ENCODE measurements at regions not wholly inside any gene's neighbourhood (a gene's known extent, or its start where the extent isn't known, plus 50 kb on each side); places are given as distances from the start of the nearest gene placed in this dataset.

DNA sequence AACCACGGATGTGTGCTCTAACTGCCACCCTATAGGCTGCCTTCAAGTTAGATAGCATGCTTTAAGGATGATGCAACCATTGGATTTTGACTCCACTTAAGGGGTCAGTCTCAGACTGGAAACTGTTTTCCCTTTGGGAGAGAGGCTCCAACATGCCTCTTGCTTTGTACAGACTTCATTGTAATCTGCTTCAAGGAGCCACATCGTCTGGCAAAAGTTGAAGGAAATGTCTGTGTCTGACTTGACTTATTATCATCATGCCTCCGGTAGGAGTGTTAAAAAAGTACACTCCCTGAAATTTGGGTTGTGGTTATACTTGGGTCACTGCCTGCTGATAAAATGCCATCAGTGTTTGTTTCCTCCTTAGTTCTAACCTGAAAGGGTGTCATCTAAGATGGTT is 245.4 kb upstream of the CDIN1 start (continued):
- no peak for TF ChIP-seq SIX5 (IDR thresholded peaks at IDR 0.05; ENCODE audit: borderline replicate concordance in 1 of 2, insufficient read depth in 1 of 2, low read depth in 1 of 2, low read length in 2 of 2)
- TF ChIP-seq, protein P1, sequence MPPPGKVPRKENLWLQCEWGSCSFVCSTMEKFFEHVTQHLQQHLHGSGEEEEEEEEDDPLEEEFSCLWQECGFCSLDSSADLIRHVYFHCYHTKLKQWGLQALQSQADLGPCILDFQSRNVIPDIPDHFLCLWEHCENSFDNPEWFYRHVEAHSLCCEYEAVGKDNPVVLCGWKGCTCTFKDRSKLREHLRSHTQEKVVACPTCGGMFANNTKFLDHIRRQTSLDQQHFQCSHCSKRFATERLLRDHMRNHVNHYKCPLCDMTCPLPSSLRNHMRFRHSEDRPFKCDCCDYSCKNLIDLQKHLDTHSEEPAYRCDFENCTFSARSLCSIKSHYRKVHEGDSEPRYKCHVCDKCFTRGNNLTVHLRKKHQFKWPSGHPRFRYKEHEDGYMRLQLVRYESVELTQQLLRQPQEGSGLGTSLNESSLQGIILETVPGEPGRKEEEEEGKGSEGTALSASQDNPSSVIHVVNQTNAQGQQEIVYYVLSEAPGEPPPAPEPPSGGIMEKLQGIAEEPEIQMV (tag; conservative IDR thresholded peaks at IDR 0.05; ENCODE audit: low read depth), result no peak
- TF ChIP-seq SOX6 (IDR thresholded peaks at IDR 0.05), result peak; percentile 57
- TF ChIP-seq PML (IDR thresholded peaks at IDR 0.05; ENCODE audit: low read length), result no peak
- no peak for TF ChIP-seq ZNF76 (CRISPR knock-in tag; IDR thresholded peaks at IDR 0.05; ENCODE audit: borderline replicate concordance)
- 0 out of 4 replicates have a peak, but pooled peaks of 1 of the 2 experiments have one; percentile 19 for TF ChIP-seq MLLT1 (IDR thresholded peaks at IDR 0.05)
- no peak for TF ChIP-seq KLF6 (CRISPR knock-in tag; IDR thresholded peaks at IDR 0.05; ENCODE audit: borderline replicate concordance)
- TF ChIP-seq, protein P2, sequence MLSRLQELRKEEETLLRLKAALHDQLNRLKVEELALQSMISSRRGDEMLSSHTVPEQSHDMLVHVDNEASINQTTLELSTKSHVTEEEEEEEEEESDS (CRISPR knock-in tag; IDR thresholded peaks at IDR 0.05), result no peak
- TF ChIP-seq IRF9 (tag; IDR thresholded peaks at IDR 0.05), result peak; percentile 87
- no peak for TF ChIP-seq ETV6 (IDR thresholded peaks at IDR 0.05; ENCODE audit: borderline replicate concordance in 1 of 2, low read depth in 2 of 2, low read length in 1 of 2)
- TF ChIP-seq ETV6 (CRISPR knock-in tag; IDR thresholded peaks at IDR 0.05; ENCODE audit: borderline replicate concordance), result no peak
- TF ChIP-seq, protein P3, sequence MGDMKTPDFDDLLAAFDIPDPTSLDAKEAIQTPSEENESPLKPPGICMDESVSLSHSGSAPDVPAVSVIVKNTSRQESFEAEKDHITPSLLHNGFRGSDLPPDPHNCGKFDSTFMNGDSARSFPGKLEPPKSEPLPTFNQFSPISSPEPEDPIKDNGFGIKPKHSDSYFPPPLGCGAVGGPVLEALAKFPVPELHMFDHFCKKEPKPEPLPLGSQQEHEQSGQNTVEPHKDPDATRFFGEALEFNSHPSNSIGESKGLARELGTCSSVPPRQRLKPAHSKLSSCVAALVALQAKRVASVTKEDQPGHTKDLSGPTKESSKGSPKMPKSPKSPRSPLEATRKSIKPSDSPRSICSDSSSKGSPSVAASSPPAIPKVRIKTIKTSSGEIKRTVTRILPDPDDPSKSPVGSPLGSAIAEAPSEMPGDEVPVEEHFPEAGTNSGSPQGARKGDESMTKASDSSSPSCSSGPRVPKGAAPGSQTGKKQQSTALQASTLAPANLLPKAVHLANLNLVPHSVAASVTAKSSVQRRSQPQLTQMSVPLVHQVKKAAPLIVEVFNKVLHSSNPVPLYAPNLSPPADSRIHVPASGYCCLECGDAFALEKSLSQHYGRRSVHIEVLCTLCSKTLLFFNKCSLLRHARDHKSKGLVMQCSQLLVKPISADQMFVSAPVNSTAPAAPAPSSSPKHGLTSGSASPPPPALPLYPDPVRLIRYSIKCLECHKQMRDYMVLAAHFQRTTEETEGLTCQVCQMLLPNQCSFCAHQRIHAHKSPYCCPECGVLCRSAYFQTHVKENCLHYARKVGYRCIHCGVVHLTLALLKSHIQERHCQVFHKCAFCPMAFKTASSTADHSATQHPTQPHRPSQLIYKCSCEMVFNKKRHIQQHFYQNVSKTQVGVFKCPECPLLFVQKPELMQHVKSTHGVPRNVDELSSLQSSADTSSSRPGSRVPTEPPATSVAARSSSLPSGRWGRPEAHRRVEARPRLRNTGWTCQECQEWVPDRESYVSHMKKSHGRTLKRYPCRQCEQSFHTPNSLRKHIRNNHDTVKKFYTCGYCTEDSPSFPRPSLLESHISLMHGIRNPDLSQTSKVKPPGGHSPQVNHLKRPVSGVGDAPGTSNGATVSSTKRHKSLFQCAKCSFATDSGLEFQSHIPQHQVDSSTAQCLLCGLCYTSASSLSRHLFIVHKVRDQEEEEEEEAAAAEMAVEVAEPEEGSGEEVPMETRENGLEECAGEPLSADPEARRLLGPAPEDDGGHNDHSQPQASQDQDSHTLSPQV (IDR thresholded peaks at IDR 0.05), result peak; percentile 69; the same call in 1 of the 2 replicates
- no peak for TF ChIP-seq KLF16 (IDR thresholded peaks at IDR 0.05)
- TF ChIP-seq TAL1 (IDR thresholded peaks at IDR 0.05), result 0 out of 2 replicates have a peak, but pooled peaks have one; percentile 5
- TF ChIP-seq MIER1 (IDR thresholded peaks at IDR 0.05; ENCODE audit: low read depth), result no peak
- no peak for TF ChIP-seq HDAC8 (tag; IDR thresholded peaks at IDR 0.05)
- TF ChIP-seq, protein P4, sequence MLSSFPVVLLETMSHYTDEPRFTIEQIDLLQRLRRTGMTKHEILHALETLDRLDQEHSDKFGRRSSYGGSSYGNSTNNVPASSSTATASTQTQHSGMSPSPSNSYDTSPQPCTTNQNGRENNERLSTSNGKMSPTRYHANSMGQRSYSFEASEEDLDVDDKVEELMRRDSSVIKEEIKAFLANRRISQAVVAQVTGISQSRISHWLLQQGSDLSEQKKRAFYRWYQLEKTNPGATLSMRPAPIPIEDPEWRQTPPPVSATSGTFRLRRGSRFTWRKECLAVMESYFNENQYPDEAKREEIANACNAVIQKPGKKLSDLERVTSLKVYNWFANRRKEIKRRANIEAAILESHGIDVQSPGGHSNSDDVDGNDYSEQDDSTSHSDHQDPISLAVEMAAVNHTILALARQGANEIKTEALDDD (IDR thresholded peaks at IDR 0.05), result peak; percentile 38; the same call in 1 of the 2 replicates
- TF ChIP-seq SLC30A9 (CRISPR knock-in tag; IDR thresholded peaks at IDR 0.05), result no peak
- no peak for TF ChIP-seq MCM3 (IDR thresholded peaks at IDR 0.05)
- 0 out of 2 replicates have a peak, but pooled peaks have one; percentile 34 for TF ChIP-seq MYC (IDR thresholded peaks at IDR 0.05; ENCODE audit: low read depth, low read length)
- TF ChIP-seq MYC (CRISPR knock-in tag; IDR thresholded peaks at IDR 0.05; ENCODE audit: borderline replicate concordance, low read depth), result no peak
